Mononuclear cell (primary cell): ENCODE measurements at regions not wholly inside any gene's neighbourhood (a gene's known extent, or its start where the extent isn't known, plus 50 kb on each side); places are given as distances from the start of the nearest gene placed in this dataset.

Source experiments
- H3K27me3 ChIP-seq: 2 replicates; pipeline ENCODE4 v1.6.0; 2011; ENCODE audit warnings: low read length, control low read depth; ENCODE audit not compliant: insufficient read depth
- H3K4me1 ChIP-seq: 2 replicates; pipeline ENCODE4 v1.5.1; 2011; ENCODE audit warnings: mild to moderate bottlenecking, low read length, control low read depth; ENCODE audit not compliant: insufficient read depth
- H3K4me3 ChIP-seq: 2 replicates; pipeline ENCODE4 v1.5.1; 2011; ENCODE audit warnings: mild to moderate bottlenecking, low read length, moderate library complexity
- H3K9me3 ChIP-seq: 2 replicates; pipeline ENCODE4 v1.5.1; 2011; ENCODE audit warnings: low read depth, mild to moderate bottlenecking, control low read depth, low read length

GRCh38 chr17:77737442-77738265, 220.8 kb upstream of the TNRC6C start:
- Histone ChIP-seq H3K4me3 (no peak overlapping the region), H3K4me1 (no peaks in the 10 kb centered on the region), H3K27me3 (peaks cover 5% of the 10 kb centered on the region), H3K9me3 (peaks cover 6% of the 10 kb centered on the region)

GRCh38 chr17:77738751-77739531, 219.6 kb upstream of the TNRC6C start:
- Histone ChIP-seq H3K9me3 (no peaks in the 10 kb centered on the region), H3K4me1 (no peaks in the 10 kb centered on the region), H3K27me3 (no peaks in the 10 kb centered on the region), H3K4me3 (no peak overlapping the region)

- no peaks in the 10 kb centered on the region for H3K27me3 ChIP-seq
- no peaks in the 10 kb centered on the region for H3K4me1 ChIP-seq
- H3K4me3 ChIP-seq = no peak overlapping the region
- no peaks in the 10 kb centered on the region for H3K9me3 ChIP-seq
Measured at GRCh38 chr17:77740481-77740880, 218.0 kb upstream of the TNRC6C start.

GRCh38 chr17:77741109-77741508, 217.4 kb upstream of the TNRC6C start:
- Histone ChIP-seq H3K27me3 (no peaks in the 10 kb centered on the region), H3K4me1 (no peaks in the 10 kb centered on the region), H3K9me3 (no peaks in the 10 kb centered on the region), H3K4me3 (no peak overlapping the region)

GRCh38 chr17:77742579-77742978, 215.9 kb upstream of the TNRC6C start:
- Histone ChIP-seq H3K27me3 (no peaks in the 10 kb centered on the region), H3K4me1 (no peaks in the 10 kb centered on the region), H3K9me3 (no peaks in the 10 kb centered on the region), H3K4me3 (no peak overlapping the region)

- Histone ChIP-seq H3K27me3 (no peaks in the 10 kb centered on the region), H3K4me3 (no peak overlapping the region), H3K4me1 (no peaks in the 10 kb centered on the region), H3K9me3 (no peaks in the 10 kb centered on the region)
Measured at GRCh38 chr17:77744066-77744988, 214.2 kb upstream of the TNRC6C start.

- Histone ChIP-seq H3K4me1 (no peaks in the 10 kb centered on the region), H3K9me3 (no peaks in the 10 kb centered on the region), H3K27me3 (no peaks in the 10 kb centered on the region), H3K4me3 (no peak overlapping the region)
Measured at GRCh38 chr17:77745702-77746101, 212.8 kb upstream of the TNRC6C start.

GRCh38 chr17:77746393-77746792, 212.1 kb upstream of the TNRC6C start:
- H3K27me3 ChIP-seq = no peaks in the 10 kb centered on the region
- H3K4me3 ChIP-seq = no peak overlapping the region
- H3K4me1 ChIP-seq = no peaks in the 10 kb centered on the region
- no peaks in the 10 kb centered on the region for H3K9me3 ChIP-seq

- Histone ChIP-seq H3K4me3 (no peak overlapping the region), H3K4me1 (no peaks in the 10 kb centered on the region), H3K9me3 (no peaks in the 10 kb centered on the region), H3K27me3 (no peaks in the 10 kb centered on the region)
Measured at GRCh38 chr17:77746896-77747554, 211.5 kb upstream of the TNRC6C start.

GRCh38 chr17:77748436-77748835, 210.1 kb upstream of the TNRC6C start:
- Histone ChIP-seq H3K4me1 (no peaks in the 10 kb centered on the region), H3K4me3 (no peak overlapping the region), H3K9me3 (no peaks in the 10 kb centered on the region), H3K27me3 (no peaks in the 10 kb centered on the region)

GRCh38 chr17:77749321-77749751, 209.2 kb upstream of the TNRC6C start:
- no peak overlapping the region for H3K4me3 ChIP-seq
- no peaks in the 10 kb centered on the region for H3K4me1 ChIP-seq
- no peaks in the 10 kb centered on the region for H3K27me3 ChIP-seq
- H3K9me3 ChIP-seq = no peaks in the 10 kb centered on the region

GRCh38 chr17:77749989-77750388, 208.5 kb upstream of the TNRC6C start:
- Histone ChIP-seq H3K9me3 (no peaks in the 10 kb centered on the region), H3K4me1 (no peaks in the 10 kb centered on the region), H3K4me3 (no peak overlapping the region), H3K27me3 (no peaks in the 10 kb centered on the region)

- H3K27me3 ChIP-seq = no peaks in the 10 kb centered on the region
Measured at GRCh38 chr17:77750427-77751043, 208.0 kb upstream of the TNRC6C start.

GRCh38 chr17:77753246-77753645, 205.3 kb upstream of the TNRC6C start:
- Histone ChIP-seq H3K9me3 (no peaks in the 10 kb centered on the region), H3K27me3 (no peaks in the 10 kb centered on the region), H3K4me1 (no peaks in the 10 kb centered on the region), H3K4me3 (no peak overlapping the region)

More at GRCh38 chr17:77750427-77751043, 208.0 kb upstream of the TNRC6C start:
- Histone ChIP-seq H3K9me3 (no peaks in the 10 kb centered on the region), H3K4me3 (no peak overlapping the region), H3K4me1 (no peaks in the 10 kb centered on the region)
